ENCODE measurements at regions not wholly inside any gene's neighbourhood (a gene's known extent, or its start where the extent isn't known, plus 50 kb on each side); places are given as distances from the start of the nearest gene placed in this dataset.

DNA sequence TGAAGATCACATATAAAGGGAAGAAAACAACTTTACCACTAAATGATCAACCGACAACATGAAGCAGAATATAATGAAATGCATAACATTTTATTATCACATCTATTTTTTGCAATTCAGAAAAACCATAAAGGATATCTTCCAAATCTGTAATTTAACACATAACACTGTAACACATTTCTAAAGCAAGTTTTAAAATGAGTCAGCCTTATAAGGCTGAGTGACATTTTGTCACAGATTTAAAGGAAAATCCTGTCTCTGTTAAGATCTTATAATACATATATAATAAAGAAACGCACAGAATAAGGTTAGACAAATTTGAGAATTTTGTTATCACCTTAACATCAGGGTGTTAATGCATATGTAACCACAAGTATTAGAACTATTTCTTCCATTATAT, 198.4 kb upstream of the RASA1 start:
- DNase-seq, result no peak

DNA sequence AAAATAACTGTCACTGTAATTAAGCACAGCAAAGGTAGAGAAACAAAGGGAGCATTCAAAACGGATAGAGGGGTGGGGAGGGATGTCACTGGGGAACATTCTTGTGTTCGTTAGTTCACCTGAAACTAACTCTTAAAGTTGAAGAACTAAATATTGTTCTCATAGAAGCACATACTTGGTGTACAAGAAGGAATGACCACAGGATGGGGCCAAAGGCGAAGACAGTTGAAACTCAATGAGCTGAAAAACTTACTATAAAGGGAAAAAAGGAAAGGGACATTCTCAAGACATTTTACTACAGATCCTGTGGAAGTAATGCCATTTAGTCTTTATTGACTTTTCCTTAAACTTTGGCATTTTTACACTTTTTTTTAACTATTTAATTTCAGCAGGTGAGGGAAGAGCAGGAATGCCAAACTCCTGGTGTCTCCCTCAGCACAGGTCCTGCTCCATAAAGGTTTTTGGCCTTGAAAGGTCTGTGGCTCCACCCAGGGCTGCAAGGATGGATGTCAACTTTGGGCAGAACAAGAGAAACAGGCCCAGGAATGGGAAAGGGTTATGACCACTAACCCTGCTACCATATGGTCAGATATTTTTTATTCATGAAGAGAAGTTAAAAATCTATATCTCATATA, 197.6 kb upstream of the RASA1 start:
- DNase-seq, result no peak

GRCh38 chr5:87074072-87074471, 193.6 kb upstream of the RASA1 start:
- no peak for DNase-seq

DNA sequence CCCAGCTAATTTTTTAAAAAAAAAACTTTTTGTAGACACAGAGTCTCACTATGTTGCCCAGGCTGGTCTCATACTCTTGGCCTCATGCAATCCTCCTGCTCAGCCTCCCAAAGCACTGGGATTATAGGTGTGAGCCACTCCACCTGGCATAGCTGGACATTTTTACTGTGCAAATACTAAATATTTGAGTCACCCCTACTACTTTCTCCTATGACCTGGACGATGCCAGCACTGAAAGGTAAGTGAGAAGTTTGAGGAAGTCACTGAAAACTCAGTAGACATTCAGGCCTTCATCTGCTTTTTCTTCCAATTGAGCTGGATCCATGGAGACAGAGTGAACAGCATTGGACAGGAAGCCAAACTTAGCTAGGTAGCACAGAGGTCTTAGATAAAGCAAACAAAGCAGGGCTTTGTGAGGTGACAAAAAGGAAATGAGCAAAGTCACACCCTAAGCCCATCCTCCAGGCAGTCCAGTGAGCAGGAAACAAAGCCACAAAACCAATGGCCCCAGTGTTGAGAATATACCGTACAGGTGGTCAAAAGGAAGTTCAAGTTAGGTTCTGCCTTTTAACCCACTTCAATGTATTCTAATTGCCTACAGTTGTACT, 192.6 kb upstream of the RASA1 start:
- DNase-seq, result no peak

DNA sequence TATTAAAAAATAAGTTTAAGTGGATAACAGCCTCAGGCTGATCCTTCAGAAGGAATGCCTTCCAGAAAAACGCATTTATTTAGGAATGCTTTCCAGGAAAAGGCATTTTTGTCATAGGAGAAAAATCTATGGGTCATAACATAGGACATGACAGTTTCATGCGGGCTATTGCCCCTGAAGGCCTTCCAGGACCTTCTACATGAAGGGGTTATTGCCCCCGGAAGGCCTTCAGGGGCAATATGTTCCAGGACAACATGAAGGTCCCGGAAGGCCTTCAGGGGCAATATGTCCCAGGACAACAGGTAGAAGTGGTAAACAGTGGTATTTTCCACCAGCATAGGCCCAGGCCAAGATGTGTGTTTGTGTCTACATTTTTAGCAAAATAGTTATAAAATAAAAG, 191.3 kb upstream of the RASA1 start:
- DNase-seq, result no peak

DNA sequence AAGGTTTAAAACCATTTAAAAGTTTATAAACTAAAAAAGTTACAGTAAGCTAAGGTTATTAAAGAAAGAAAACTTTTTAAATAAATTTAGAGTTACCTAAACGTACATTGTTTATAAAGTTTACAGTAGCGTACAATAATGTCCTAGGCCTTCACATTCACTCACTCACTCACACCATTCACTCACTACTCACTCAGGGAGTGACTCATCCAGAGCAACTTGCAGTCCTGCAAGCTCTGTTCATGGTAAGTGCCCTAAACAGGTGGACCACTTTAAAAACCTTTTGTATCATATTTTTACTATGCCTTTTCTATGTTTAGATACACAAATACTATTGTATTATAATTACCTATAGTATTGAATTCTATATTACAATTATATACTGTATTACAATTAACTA, 190.8 kb upstream of the RASA1 start:
- DNase-seq, result no peak

GRCh38 chr5:87079219-87079618, 188.5 kb upstream of the RASA1 start:
- no peak for DNase-seq

GRCh38 chr5:87081016-87081415, 186.7 kb upstream of the RASA1 start:
- no peak for DNase-seq

DNA sequence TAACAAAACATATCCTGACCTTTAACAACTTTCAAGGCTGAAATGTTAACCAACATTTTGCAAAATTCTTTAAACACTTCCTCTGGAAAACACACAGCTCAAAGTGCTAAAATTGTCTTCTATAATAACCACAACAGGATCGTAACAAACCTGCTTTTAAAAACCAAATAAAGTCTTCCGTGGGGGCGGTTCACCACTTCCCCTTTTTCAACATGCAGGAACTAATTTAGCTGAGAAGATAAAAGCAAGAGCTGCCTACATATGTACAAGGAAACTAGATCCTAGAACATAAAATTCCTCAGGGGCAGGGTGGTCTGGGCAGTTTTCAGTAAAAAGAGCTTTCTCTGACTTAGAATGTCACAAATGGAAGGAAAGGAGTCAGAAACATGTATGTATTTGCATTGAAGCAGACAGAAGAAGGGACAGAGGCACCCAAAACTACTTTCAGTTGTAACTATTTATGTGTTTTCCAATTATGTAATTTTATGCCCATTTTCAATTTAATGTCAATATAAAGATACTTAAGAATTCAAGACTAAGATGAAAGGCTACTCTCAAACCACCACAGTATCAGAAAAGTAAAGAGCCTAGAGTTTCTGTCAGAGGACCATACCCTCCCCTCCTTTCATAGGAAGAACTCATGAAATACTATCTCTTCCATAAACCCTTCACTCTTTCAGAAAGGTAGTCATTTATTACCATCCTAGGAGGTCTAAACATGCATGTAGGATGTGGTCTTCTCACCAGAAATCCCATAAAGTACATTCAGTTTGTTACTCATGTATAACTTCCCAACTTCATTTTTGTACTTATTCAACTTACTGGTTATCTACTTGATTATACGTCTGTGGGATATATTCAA, 185.9 kb upstream of the RASA1 start:
- DNase-seq, result no peak

GRCh38 chr5:87094347-87094746, 173.3 kb upstream of the RASA1 start:
- DNase-seq, result no peak

- no peak for DNase-seq
Observed at GRCh38 chr5:87094833-87095232, 172.8 kb upstream of the RASA1 start.

DNA sequence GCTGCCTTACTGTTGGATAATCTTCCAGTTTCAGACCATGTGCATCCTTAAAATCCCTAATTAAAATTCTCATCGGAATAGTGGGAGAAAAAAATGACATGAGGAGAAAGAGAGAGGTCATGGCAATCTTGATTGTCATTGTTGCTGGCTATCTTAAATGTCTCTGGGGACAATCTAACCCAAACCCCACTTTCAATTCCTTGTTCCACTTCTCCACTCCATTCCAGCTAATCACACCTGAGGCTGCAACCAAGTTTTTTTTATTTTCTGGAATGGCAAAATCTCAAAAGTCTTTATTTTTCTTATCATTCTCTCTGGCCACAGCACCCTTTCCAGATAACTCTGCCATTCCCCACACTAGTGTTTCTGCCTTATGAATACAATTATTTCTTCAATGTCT, 171.9 kb upstream of the RASA1 start:
- DNase-seq, result no peak

- DNase-seq, result no peak
Observed at GRCh38 chr5:87097664-87098063, 170.0 kb upstream of the RASA1 start.

GRCh38 chr5:87099291-87099839, 168.3 kb upstream of the RASA1 start:
- DNase-seq, result no peak

- no peak for DNase-seq
Observed at GRCh38 chr5:87099968-87100367, 167.7 kb upstream of the RASA1 start.

- no peak for DNase-seq
Observed at GRCh38 chr5:87101321-87101720, 166.4 kb upstream of the RASA1 start.

DNA sequence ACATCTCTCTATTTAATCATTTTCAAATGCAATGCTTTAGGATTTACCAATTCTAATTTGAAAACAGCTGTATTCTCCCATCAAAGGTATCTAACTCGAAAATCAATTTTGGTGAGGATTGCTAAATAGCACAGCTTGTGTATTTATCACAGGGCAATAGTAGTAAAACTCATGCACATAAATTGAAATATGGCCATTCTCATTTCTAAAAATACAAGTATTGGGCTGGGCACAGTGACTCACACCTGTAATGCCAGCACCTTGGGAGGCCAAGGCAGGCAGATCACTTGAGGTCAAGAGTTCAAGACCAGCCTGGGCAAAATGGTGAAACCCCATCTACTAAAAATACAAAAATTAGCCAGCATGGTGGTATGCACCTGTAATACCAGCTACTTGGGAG, 164.8 kb upstream of the RASA1 start:
- DNase-seq, result no peak

- DNase-seq, result no peak
Observed at GRCh38 chr5:87103616-87104287, 163.9 kb upstream of the RASA1 start.

DNA sequence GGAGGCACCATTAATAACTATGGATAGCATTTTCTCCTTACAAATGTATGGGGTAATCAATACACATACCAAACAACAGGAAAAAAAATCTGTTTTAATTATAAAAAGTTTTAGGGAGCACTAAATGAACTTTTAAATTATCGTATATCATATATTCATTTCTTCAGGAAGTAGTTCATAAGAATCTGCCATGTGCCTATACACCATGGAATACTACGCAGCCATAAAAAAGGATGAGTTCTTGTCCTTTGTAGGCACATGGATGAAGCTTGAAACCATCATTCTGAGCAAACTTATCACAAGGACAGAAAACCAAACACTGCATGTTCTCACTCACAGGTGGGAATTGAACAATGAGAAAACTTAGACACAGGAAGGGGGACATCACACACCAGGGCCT, 162.1 kb upstream of the RASA1 start:
- no peak for DNase-seq

DNA sequence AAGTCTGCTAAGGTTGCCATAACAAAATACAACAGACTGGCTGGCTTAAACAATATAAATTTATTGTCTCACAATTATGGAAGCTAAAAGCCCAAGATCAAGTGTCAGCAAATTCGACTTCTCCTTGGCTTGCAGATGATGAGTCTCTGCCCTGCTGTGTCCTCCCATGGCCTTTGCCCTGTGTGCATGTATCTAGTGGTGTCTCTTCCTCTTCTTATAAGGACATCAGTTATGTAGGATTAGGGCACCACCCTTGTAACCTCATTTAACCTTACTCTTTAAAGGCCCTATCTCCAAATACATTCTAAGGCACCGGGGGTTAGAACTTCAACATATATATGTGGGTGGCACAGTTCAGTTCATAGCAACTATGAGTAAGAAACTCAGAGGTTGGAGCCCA, 157.9 kb upstream of the RASA1 start:
- no peak for DNase-seq

GRCh38 chr5:87110721-87111120, 157.0 kb upstream of the RASA1 start:
- DNase-seq, result no peak

DNA sequence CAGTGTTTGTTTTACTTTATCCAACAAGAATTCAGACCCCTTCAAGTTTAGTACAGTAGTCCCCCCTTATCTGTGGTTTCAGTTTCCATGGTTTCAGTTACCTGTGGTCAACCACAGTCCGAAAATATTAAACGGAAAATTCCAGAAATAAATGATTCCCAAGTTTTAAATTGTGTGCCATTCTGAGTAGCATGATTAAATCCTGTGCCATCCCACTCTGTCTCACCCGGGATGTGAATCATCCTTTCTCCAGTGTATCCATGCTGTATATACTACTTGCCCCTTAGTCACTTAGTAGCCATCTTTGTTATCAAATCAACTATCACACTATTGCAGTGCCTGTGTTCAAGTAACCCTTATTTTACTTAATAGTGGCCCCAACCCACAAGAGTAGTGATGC, 153.8 kb upstream of the RASA1 start:
- no peak for DNase-seq

DNA sequence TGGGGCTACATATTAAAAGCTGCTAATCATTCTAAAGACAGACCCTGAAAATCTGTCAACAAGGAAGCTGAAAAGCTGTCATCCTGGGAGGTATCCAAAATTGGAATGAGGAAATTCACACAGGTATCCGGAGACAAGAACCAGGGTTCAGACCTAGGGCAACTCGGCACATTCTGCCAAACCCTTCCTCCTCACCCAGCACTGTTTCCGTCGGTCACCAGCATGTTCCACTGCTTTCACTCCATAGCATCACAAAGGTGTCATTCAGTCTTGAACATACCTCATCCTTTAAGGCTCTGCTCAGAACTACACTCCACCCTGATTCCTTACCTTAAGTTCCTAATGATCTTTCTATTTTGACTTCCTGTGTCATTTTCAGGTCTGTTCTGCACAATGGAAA, 153.1 kb upstream of the RASA1 start:
- DNase-seq, result no peak
